ENCODE measurements at regions not wholly inside any gene's neighbourhood (a gene's known extent, or its start where the extent isn't known, plus 50 kb on each side); places are given as distances from the start of the nearest gene placed in this dataset.

DNA sequence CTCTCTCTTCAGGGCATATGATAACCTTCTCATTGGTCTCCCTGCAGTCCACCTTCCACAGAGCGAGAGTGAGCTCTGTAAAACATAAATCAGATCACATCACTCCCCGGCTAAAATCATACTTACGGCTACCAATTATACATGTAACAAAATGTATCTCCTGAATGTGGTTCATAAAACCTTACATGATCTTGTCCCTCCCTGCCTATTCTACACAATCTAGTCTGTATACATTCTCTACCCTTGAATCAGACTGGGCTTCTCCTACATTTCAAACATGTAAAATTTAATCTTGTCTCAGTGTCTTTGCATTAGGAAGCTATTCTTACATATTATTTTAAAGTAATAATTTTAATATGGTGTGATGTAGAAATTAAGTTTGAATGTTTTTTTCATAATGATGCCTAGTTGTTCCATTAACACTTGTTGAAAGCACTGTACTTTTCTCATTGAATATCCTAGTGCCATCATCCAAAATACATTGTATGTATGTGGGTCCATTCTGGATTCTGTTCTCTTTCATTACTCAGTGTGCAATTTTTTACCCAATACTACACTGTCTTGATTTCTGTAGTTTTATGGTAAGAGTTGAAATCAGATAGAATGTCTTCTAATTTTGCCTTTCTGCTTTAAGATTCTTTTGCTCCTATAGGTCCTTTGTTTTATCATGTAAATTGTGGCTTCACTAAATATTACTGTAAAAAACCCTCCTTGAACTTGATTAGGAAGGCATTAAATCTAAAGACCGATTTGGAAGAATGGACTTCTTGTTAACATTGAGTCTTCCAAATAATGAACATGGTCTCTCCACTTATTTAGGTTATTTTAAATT is 403.3 kb upstream of the EPHA7 start:
- no peak for ATAC-seq (ENCODE audit: insufficient read depth, low FRiP score)
- H3K4me3 ChIP-seq: no peak overlapping the region
- no peaks in the 10 kb centered on the region for H3K27me3 ChIP-seq (ENCODE audit: control insufficient read depth in 3 of 3, insufficient read depth in 3 of 3, low read length in 2 of 3)
- peaks cover 0 to 2% (median 0%) of the 10 kb centered on the region in 5 donors for H3K4me1 ChIP-seq (ENCODE audit: control insufficient read depth in 5 of 5, insufficient read depth in 5 of 5, low read length in 5 of 5)
- H3K27ac ChIP-seq (ENCODE audit: low read depth in 1 of 2, low read length in 1 of 2): no peak overlapping the region
- no peaks in the 10 kb centered on the region for H3K9me3 ChIP-seq (ENCODE audit: control insufficient read depth in 4 of 4, insufficient read depth in 3 of 4, low read length in 3 of 4)
- no peaks in the 10 kb centered on the region for H3K36me3 ChIP-seq (ENCODE audit: control insufficient read depth in 4 of 4, insufficient read depth in 4 of 4, low read length in 4 of 4)
- DNase-seq: no peak
- H3K9ac ChIP-seq (ENCODE audit: insufficient read depth in 1 of 2, low read length in 2 of 2): no peak overlapping the region
- 89 to 90% methylated on average over 4 of the region's 4 CpGs for WGBS, 2 donors
- TF ChIP-seq, protein P1, sequence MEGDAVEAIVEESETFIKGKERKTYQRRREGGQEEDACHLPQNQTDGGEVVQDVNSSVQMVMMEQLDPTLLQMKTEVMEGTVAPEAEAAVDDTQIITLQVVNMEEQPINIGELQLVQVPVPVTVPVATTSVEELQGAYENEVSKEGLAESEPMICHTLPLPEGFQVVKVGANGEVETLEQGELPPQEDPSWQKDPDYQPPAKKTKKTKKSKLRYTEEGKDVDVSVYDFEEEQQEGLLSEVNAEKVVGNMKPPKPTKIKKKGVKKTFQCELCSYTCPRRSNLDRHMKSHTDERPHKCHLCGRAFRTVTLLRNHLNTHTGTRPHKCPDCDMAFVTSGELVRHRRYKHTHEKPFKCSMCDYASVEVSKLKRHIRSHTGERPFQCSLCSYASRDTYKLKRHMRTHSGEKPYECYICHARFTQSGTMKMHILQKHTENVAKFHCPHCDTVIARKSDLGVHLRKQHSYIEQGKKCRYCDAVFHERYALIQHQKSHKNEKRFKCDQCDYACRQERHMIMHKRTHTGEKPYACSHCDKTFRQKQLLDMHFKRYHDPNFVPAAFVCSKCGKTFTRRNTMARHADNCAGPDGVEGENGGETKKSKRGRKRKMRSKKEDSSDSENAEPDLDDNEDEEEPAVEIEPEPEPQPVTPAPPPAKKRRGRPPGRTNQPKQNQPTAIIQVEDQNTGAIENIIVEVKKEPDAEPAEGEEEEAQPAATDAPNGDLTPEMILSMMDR (IDR thresholded peaks at IDR 0.05; ENCODE audit: control extremely low read depth, extremely low read depth): no peak

DNA sequence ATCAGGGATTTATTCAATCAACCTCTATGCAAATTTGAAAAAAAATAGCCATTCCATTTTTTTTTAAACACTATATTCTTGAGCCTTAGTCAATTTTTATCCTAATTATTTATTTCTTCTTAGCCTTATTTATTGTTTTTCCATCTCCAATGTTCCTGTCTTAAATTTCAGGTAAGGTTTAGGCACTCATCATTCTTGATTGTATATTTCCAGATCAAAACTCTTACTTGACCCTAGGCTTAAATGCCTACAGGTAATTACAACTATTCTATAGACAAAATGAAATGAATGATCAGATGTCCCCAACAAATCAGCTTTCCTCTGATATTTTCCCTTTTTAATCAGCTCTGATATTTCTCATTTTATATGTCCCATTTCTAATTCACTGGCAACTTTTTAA is 402.6 kb upstream of the EPHA7 start:
- no peaks in the 10 kb centered on the region for H3K36me3 ChIP-seq (ENCODE audit: control insufficient read depth in 4 of 4, insufficient read depth in 4 of 4, low read length in 4 of 4)
- no peak overlapping the region for H3K9ac ChIP-seq (ENCODE audit: insufficient read depth in 1 of 2, low read length in 2 of 2)
- TF ChIP-seq, protein P1 (IDR thresholded peaks at IDR 0.05; ENCODE audit: control extremely low read depth, extremely low read depth): no peak
- H3K4me3 ChIP-seq: no peak overlapping the region
- H3K27ac ChIP-seq (ENCODE audit: low read depth in 1 of 2, low read length in 1 of 2): no peak overlapping the region
- peaks cover 0 to 2% (median 0%) of the 10 kb centered on the region in 5 donors for H3K4me1 ChIP-seq (ENCODE audit: control insufficient read depth in 5 of 5, insufficient read depth in 5 of 5, low read length in 5 of 5)
- H3K27me3 ChIP-seq (ENCODE audit: control insufficient read depth in 3 of 3, insufficient read depth in 3 of 3, low read length in 2 of 3): no peaks in the 10 kb centered on the region
- no peaks in the 10 kb centered on the region for H3K9me3 ChIP-seq (ENCODE audit: control insufficient read depth in 4 of 4, insufficient read depth in 3 of 4, low read length in 3 of 4)
- ATAC-seq (ENCODE audit: insufficient read depth, low FRiP score) (no peak), DNase-seq (no peak)

DNA sequence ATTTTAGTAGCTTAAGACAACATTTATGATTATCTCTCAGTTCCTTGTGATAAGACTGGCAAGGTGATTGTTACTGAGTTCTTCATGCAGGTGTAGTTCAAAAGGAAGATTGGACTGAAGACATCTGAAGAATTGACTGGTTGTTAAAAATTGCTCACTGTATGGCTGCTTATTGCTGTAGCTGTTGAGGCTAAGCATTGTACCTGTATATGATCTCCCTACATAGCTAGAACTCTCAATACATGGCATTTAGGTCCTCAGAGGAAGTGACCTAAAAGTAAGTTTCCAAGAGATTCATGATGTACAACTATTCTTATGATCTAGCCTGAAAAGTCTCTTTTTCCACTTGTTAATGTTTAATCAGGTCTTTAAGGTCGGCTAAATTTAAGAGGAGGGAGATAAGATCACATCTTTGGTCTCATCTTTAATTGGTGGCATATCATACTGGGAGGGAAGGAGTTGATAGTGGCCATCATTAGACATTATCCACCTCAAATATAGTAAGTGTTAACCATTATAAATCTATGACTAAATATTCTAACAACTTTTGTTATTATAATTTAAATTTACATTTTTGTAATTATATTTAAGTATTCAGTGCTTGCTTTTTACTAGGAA is 401.2 kb upstream of the EPHA7 start:
- 45 to 48% methylated on average over 1 of the region's 1 CpG for WGBS, 2 donors

More for the DNA sequence above, 401.2 kb upstream of the EPHA7 start:
- ATAC-seq (ENCODE audit: insufficient read depth, low FRiP score): no peak
- H3K36me3 ChIP-seq (ENCODE audit: control insufficient read depth in 4 of 4, insufficient read depth in 4 of 4, low read length in 4 of 4): no peaks in the 10 kb centered on the region
- H3K9ac ChIP-seq (ENCODE audit: insufficient read depth in 1 of 2, low read length in 2 of 2): no peak overlapping the region
- H3K27me3 ChIP-seq (ENCODE audit: control insufficient read depth in 3 of 3, insufficient read depth in 3 of 3, low read length in 2 of 3): no peaks in the 10 kb centered on the region
- H3K4me1 ChIP-seq (ENCODE audit: control insufficient read depth in 5 of 5, insufficient read depth in 5 of 5, low read length in 5 of 5): peaks cover 0 to 2% (median 0%) of the 10 kb centered on the region in 5 donors
- TF ChIP-seq, protein P1 (IDR thresholded peaks at IDR 0.05; ENCODE audit: control extremely low read depth, extremely low read depth): no peak
- H3K4me3 ChIP-seq: no peak overlapping the region
- no peak overlapping the region for H3K27ac ChIP-seq (ENCODE audit: low read depth in 1 of 2, low read length in 1 of 2)
- H3K9me3 ChIP-seq (ENCODE audit: control insufficient read depth in 4 of 4, insufficient read depth in 3 of 4, low read length in 3 of 4): no peaks in the 10 kb centered on the region
- no peak for DNase-seq
